Breast epithelium (tissue), 4 donors: ENCODE measurements at regions not wholly inside any gene's neighbourhood (a gene's known extent, or its start where the extent isn't known, plus 50 kb on each side); places are given as distances from the start of the nearest gene placed in this dataset.

Experiments used
- DNase-seq, 2 donors: peaks; one replicate each; pipeline ENCODE4 v3.0.0-alpha.2; 2019; ENCODE audit warnings: low spot score in 2 of 2
- H3K27ac ChIP-seq, 2 donors: fragments of 200-600 bp; sonication (generic) in 1 of 2; one replicate each; pipeline ENCODE4 v1.5.1; 2016 to 2019; ENCODE audit warnings: mild to moderate bottlenecking in 1 of 2
- H3K27me3 ChIP-seq, 2 donors: fragments of 200-600 bp; sonication (generic) in 1 of 2; one replicate each; pipeline versions ENCODE4 v1.5.1 to v1.6.0; 2017 to 2019; ENCODE audit warnings: control low read depth in 1 of 2, mild to moderate bottlenecking in 1 of 2
- H3K36me3 ChIP-seq: fragments of 200-600 bp; one replicate; pipeline ENCODE4 v1.5.1; 2019
- H3K4me1 ChIP-seq, 2 donors: fragments of 200-600 bp; sonication (generic); one replicate each; pipeline ENCODE4 v1.5.1; 2016 to 2019; ENCODE audit warnings: control low read depth in 1 of 2
- H3K4me3 ChIP-seq, 3 donors: fragments of 200-600 bp; sonication (generic); 1 replicate in 2 of 3; 2 replicates in 1 of 3; pipeline ENCODE4 v1.5.1; 2016 to 2019; ENCODE audit warnings: mild to moderate bottlenecking in 3 of 3, moderate library complexity in 2 of 3
- H3K9me3 ChIP-seq, 2 donors: fragments of 200-600 bp; sonication (generic) in 1 of 2; one replicate each; pipeline ENCODE4 v1.5.1; 2016 to 2019; ENCODE audit warnings: control low read depth in 1 of 2
- POLR2A ChIP-seq: fragments of 450-650 bp; IDR thresholded peaks from one replicate; pipeline ENCODE4 v1.6.1; 2016; ENCODE audit warnings: antibody characterized with exemption, mild to moderate bottlenecking, moderate library complexity
- POLR2AphosphoS5 ChIP-seq, 3 donors: sonication (generic); formaldehyde crosslinking; IDR thresholded peaks; one replicate each; pipeline ENCODE4 v1.6.1; 2017; ENCODE audit warnings: antibody characterized with exemption in 3 of 3
- intact Hi-C: fragments of 100-400 bp; cut with DNase I; formaldehyde crosslinking; loops from one replicate; pipeline ENCODE4 v1.15.1; 2023; ENCODE audit warnings: low total_unique reads
- TF ChIP-seq, protein P1 (sequence below), 3 donors: fragments of 450-650 bp; IDR thresholded peaks; one replicate each; pipeline ENCODE4 v1.5.1; 2016 to 2017; ENCODE audit warnings: antibody characterized with exemption in 3 of 3, mild to moderate bottlenecking in 3 of 3, moderate library complexity in 3 of 3

DNA sequence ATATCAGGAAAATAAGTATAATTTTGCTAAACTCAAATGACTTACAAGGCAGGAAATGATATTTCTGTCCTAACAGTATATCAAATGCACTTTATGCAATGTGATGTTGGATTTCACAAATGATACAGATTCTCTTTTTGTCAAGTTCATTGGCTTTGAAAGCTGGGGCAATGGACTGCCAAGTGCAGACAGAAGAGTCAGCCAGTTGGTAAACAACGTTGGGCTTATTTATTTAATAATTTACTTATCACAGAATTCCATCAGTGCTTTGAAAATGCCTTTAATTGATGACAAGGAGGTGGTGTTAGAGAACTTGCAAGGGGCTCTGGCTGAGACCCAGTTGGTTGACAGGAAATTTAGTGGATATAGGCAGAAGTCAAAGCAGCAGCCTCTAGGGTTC lies 79.9 kb upstream of the ADGRG2 start:
- TF ChIP-seq, protein P1, sequence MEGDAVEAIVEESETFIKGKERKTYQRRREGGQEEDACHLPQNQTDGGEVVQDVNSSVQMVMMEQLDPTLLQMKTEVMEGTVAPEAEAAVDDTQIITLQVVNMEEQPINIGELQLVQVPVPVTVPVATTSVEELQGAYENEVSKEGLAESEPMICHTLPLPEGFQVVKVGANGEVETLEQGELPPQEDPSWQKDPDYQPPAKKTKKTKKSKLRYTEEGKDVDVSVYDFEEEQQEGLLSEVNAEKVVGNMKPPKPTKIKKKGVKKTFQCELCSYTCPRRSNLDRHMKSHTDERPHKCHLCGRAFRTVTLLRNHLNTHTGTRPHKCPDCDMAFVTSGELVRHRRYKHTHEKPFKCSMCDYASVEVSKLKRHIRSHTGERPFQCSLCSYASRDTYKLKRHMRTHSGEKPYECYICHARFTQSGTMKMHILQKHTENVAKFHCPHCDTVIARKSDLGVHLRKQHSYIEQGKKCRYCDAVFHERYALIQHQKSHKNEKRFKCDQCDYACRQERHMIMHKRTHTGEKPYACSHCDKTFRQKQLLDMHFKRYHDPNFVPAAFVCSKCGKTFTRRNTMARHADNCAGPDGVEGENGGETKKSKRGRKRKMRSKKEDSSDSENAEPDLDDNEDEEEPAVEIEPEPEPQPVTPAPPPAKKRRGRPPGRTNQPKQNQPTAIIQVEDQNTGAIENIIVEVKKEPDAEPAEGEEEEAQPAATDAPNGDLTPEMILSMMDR (IDR thresholded peaks at IDR 0.05): no peak
- TF ChIP-seq POLR2AphosphoS5 (IDR thresholded peaks at IDR 0.05) (no peak), POLR2A (no peak)
- intact Hi-C loops: no loop called here

DNA sequence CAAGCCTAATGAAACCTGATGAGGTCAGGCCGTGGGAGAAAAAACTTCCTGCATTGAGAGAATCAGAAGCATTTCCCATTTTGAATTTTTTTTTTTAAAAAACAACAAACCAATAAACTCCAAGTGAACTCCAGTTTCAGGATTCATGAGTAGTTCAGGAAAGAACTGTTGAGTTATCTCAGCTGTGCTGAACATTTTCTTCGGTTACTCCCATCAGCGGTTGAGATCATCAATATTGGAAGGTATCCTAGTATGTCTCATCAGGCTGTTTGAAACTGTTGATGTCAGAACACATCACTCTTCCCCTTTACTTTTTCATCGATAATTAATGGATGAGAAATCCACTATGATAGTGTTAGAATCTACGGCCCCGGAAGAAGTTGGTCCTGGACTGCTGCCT lies 82.4 kb upstream of the ADGRG2 start:
- TF ChIP-seq POLR2A (no peak), POLR2AphosphoS5 (IDR thresholded peaks at IDR 0.05) (no peak)
- TF ChIP-seq, protein P1 (IDR thresholded peaks at IDR 0.05): no peak
- DNase-seq: no peak
- H3K4me3 ChIP-seq: no peak overlapping the region
- no peaks in the 10 kb centered on the region for H3K36me3 ChIP-seq
- peaks cover 0 to 18% of the 10 kb centered on the region in 2 donors for H3K27me3 ChIP-seq
- H3K4me1 ChIP-seq: no peaks in the 10 kb centered on the region
- H3K27ac ChIP-seq: no peak overlapping the region
- intact Hi-C loops: no loop called here
- H3K9me3 ChIP-seq: no peaks in the 10 kb centered on the region

More for the DNA sequence above, 79.9 kb upstream of the ADGRG2 start:
- peaks cover 0 to 22% of the 10 kb centered on the region in 2 donors for H3K27me3 ChIP-seq
- no peaks in the 10 kb centered on the region for H3K9me3 ChIP-seq
- H3K27ac ChIP-seq: no peak overlapping the region
- DNase-seq: no peak
- no peaks in the 10 kb centered on the region for H3K4me1 ChIP-seq
- no peak overlapping the region for H3K4me3 ChIP-seq
- no peaks in the 10 kb centered on the region for H3K36me3 ChIP-seq

DNA sequence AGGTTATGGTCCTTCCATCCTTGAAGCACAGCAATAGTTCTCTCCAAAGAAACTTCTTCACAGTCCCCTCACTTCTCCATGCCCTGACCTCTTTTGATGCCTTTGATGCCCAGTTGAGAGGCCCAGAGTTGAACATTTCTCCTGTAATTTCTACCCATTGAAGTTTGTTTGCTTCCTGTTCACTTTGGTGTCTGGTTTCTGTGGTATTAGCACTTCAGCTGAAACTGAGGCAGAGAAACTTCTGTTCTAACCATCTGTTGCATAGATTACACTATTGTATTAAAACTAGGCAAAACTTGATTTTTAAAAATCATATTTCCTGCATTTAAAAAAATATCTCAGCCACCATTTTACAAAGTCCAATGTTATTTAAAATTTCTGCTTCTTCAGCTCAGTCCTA lies 89.8 kb upstream of the ADGRG2 start:
- H3K27ac ChIP-seq: no peak overlapping the region
- no peak for DNase-seq
- TF ChIP-seq POLR2A (no peak), POLR2AphosphoS5 (IDR thresholded peaks at IDR 0.05) (no peak)
- TF ChIP-seq, protein P1 (IDR thresholded peaks at IDR 0.05): no peak
- H3K9me3 ChIP-seq: no peaks in the 10 kb centered on the region
- intact Hi-C loops: no loop called here
- peaks cover 0 to 37% of the 10 kb centered on the region in 2 donors for H3K27me3 ChIP-seq
- no peak overlapping the region for H3K4me3 ChIP-seq
- no peaks in the 10 kb centered on the region for H3K4me1 ChIP-seq
- H3K36me3 ChIP-seq: no peaks in the 10 kb centered on the region

DNA sequence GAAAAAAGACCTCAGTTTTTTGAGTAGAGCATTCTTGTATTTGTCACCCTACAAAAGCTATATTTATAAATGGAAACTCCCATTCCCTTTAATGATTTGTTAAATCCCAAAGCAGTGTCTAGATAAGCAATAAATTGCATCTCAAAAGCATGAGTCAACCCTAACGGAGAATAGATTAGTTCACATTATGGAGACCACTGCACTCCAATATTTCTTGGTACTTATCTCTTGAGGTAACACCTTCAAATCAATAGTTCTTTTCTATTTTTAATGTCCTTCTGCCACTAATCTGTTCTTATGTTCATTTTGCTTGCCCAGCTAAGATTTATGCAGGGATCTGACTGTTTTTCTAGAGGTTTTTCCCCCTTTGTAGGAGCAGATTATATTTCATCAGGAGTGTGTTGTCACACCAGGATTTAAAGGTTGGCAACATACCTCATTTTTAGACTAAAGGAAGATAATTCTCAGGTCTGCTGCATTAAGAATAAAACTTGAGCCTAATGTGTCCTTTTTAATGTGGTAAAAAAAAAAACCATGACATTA lies 91.4 kb upstream of the ADGRG2 start:
- Histone ChIP-seq H3K4me3 (no peak overlapping the region), H3K27ac (no peak overlapping the region), H3K36me3 (no peaks in the 10 kb centered on the region), H3K9me3 (no peaks in the 10 kb centered on the region), H3K27me3 (peaks cover 0 to 40% of the 10 kb centered on the region in 2 donors), H3K4me1 (no peaks in the 10 kb centered on the region)
- DNase-seq: no peak
- no peak for TF ChIP-seq POLR2A
- TF ChIP-seq, protein P1 (IDR thresholded peaks at IDR 0.05): no peak
- TF ChIP-seq POLR2AphosphoS5 (IDR thresholded peaks at IDR 0.05): no peak
- intact Hi-C loops: no loop called here

DNA sequence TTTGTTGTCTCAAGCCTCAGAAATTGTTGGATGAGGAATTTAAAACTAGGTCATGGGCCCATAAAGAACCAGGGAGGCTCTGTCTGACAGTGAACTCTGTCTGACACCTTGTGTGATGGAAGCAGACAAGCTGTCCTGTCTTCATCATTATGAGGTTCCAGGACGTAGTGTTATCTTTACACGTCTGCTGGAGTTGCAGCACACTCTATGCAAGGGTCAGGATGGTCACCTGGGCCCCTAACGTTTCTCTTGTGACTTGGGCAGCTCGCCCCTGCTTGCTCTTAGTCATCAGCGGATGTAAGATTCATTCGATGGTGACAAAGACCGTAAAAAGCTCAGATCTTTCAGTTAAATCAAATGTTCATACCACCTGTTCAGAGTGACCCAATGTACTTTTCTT lies 92.0 kb upstream of the ADGRG2 start:
- Histone ChIP-seq H3K4me3 (no peak overlapping the region), H3K27ac (no peak overlapping the region), H3K36me3 (no peaks in the 10 kb centered on the region), H3K4me1 (no peaks in the 10 kb centered on the region), H3K27me3 (peaks cover 0 to 38% of the 10 kb centered on the region in 2 donors), H3K9me3 (no peaks in the 10 kb centered on the region)
- no peak for DNase-seq
- intact Hi-C loops: no loop called here
- no peak for TF ChIP-seq POLR2A
- TF ChIP-seq POLR2AphosphoS5 (IDR thresholded peaks at IDR 0.05): no peak
- TF ChIP-seq, protein P1 (IDR thresholded peaks at IDR 0.05): no peak
